Mesenchymal stem cell (in vitro differentiated cells and primary cell): ENCODE measurements at regions not wholly inside any gene's neighbourhood (a gene's known extent, or its start where the extent isn't known, plus 50 kb on each side); places are given as distances from the start of the nearest gene placed in this dataset.

Experiments
- DNase-seq: peaks from one replicate; pipeline ENCODE4 v3.0.0-alpha.2; 2013
- H2AFZ ChIP-seq: one replicate; pipeline ENCODE4 v1.6.1; 2013; ENCODE audit warnings: low read depth, mild to moderate bottlenecking, control low read depth, inconsistent platforms, low read length, moderate library complexity
- H2AK5ac ChIP-seq: 2 replicates; pipeline ENCODE4 v1.6.1; 2013; ENCODE audit warnings: low read length, moderate library complexity, mild to moderate bottlenecking, inconsistent platforms; ENCODE audit not compliant: severe bottlenecking
- H2BK120ac ChIP-seq: one replicate; pipeline ENCODE4 v1.6.1; 2013; ENCODE audit warnings: low read depth, mild to moderate bottlenecking, inconsistent platforms, low read length, moderate library complexity
- H2BK12ac ChIP-seq, 2 experiments: one replicate each; pipeline ENCODE4 v1.6.1; 2013; ENCODE audit warnings: inconsistent platforms in 2 of 2, low read length in 2 of 2, mild to moderate bottlenecking in 2 of 2, moderate library complexity in 2 of 2, control low read depth in 1 of 2
- H2BK15ac ChIP-seq: one replicate; pipeline ENCODE4 v1.6.1; 2013; ENCODE audit warnings: mild to moderate bottlenecking, low read depth, inconsistent platforms; ENCODE audit not compliant: poor library complexity, severe bottlenecking
- H2BK5ac ChIP-seq: 2 replicates; pipeline ENCODE4 v1.6.1; 2013; ENCODE audit warnings: low read depth, mild to moderate bottlenecking, low read length, control low read depth, inconsistent platforms; ENCODE audit not compliant: poor library complexity, severe bottlenecking
- H3K14ac ChIP-seq, 2 experiments: one replicate each; pipeline ENCODE4 v1.6.1; 2013; ENCODE audit warnings: inconsistent platforms in 2 of 2, low read length in 2 of 2, control low read depth in 1 of 2, mild to moderate bottlenecking in 1 of 2, moderate library complexity in 1 of 2
- H3K18ac ChIP-seq, 2 experiments: one replicate each; pipeline ENCODE4 v1.6.1; 2013; ENCODE audit warnings: inconsistent platforms in 2 of 2, low read length in 2 of 2, control low read depth in 1 of 2, low read depth in 1 of 2, mild to moderate bottlenecking in 1 of 2
- H3K23ac ChIP-seq, 2 experiments: one replicate each; pipeline ENCODE4 v1.6.1; 2013; ENCODE audit warnings: inconsistent platforms in 2 of 2, low read length in 2 of 2, mild to moderate bottlenecking in 2 of 2, moderate library complexity in 2 of 2, control low read depth in 1 of 2
- H3K27ac ChIP-seq: 2 replicates; pipeline ENCODE4 v1.5.1; 2013; ENCODE audit warnings: mild to moderate bottlenecking, moderate library complexity, low read length, control low read depth, inconsistent platforms; ENCODE audit not compliant: poor library complexity, severe bottlenecking
- H3K27me3 ChIP-seq, 2 experiments: 2 replicates each; pipeline versions ENCODE4 v1.6.1 to v1.7.0; 2013; ENCODE audit warnings: low read length in 2 of 2, mild to moderate bottlenecking in 2 of 2, moderate library complexity in 2 of 2, control low read depth in 1 of 2, inconsistent platforms in 1 of 2; ENCODE audit not compliant: control insufficient read depth in 1 of 2, insufficient read depth in 1 of 2
- H3K36me3 ChIP-seq, 2 experiments: 2 replicates each; pipeline versions ENCODE4 v1.6.1 to v1.7.0; 2013; ENCODE audit warnings: low read length in 2 of 2, control low read depth in 1 of 2, inconsistent platforms in 1 of 2, low read depth in 1 of 2, mild to moderate bottlenecking in 1 of 2; ENCODE audit not compliant: insufficient read depth in 2 of 2, control insufficient read depth in 1 of 2
- H3K4ac ChIP-seq, 2 experiments: one replicate each; pipeline ENCODE4 v1.6.1; 2013; ENCODE audit warnings: inconsistent platforms in 2 of 2, low read length in 2 of 2, mild to moderate bottlenecking in 2 of 2, moderate library complexity in 2 of 2, control low read depth in 1 of 2, low read depth in 1 of 2
- H3K4me1 ChIP-seq: 2 replicates; pipeline ENCODE4 v1.6.1; 2013; ENCODE audit warnings: low read depth, low read length, control low read depth; ENCODE audit not compliant: control insufficient read depth, insufficient read depth
- H3K4me2 ChIP-seq: 2 replicates; pipeline ENCODE4 v1.6.1; 2013; ENCODE audit warnings: low read length, mild to moderate bottlenecking, inconsistent platforms; ENCODE audit not compliant: poor library complexity, severe bottlenecking
- H3K4me3 ChIP-seq, 2 experiments: 2 replicates each; pipeline versions ENCODE4 v1.5.1 to v1.7.0; 2013; ENCODE audit warnings: low read length in 2 of 2, mild to moderate bottlenecking in 2 of 2, control low read depth in 1 of 2, low read depth in 1 of 2; ENCODE audit not compliant: insufficient read depth in 1 of 2
- H3K79me1 ChIP-seq: replicated peaks from 2 replicates; pipeline ENCODE4 v1.6.1; 2013; ENCODE audit warnings: mild to moderate bottlenecking, control low read depth, low read length, inconsistent platforms; ENCODE audit not compliant: poor library complexity, severe bottlenecking
- H3K9ac ChIP-seq: 2 replicates; pipeline ENCODE4 v1.7.0; 2013; ENCODE audit warnings: mild to moderate bottlenecking, low read length, moderate library complexity
- H3K9me3 ChIP-seq: 2 replicates; pipeline ENCODE4 v1.7.0; 2013; ENCODE audit warnings: mild to moderate bottlenecking, low read length; ENCODE audit not compliant: control insufficient read depth
- H4K8ac ChIP-seq: one replicate; pipeline ENCODE4 v1.6.1; 2013; ENCODE audit warnings: inconsistent platforms, mild to moderate bottlenecking, low read length, moderate library complexity
- H4K91ac ChIP-seq: one replicate; pipeline ENCODE4 v1.6.1; 2013; ENCODE audit warnings: mild to moderate bottlenecking, low read length, inconsistent platforms
- WGBS: methylation state at CpG from one replicate; pipeline ENCODE4 v1.1.7; 2013; ENCODE audit warnings: mixed read lengths; 5-methylcytosine and 5-hydroxymethylcytosine counted together

DNA sequence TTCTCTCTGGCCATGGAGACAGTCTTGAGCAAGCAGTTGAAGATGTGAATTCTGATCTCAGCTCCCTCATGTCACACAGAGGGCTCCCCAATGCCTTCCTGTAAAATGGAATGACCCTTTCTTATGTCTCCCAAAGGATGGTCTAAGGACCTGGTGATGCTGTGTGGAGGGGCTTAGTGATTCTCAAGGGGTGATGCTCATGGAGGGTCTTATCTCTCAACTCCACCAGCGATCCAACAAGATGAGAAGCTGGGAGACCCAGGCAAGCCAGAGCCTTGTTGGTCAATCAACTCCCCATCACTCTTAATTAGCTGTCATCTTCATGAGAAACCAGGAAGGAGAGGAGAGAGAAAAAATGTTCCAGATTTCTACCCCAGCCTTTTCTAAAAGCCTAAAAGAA is 78.0 kb upstream of the SORCS3 start:
- Histone ChIP-seq H4K8ac (no peak overlapping the region), H3K9ac (no peak overlapping the region), H2BK12ac (no peak overlapping the region), H3K23ac (no peak overlapping the region), H4K91ac (no peak overlapping the region), H2AK5ac (no peak overlapping the region), H2BK5ac (no peak overlapping the region), H3K27me3 (peaks cover 0 to 6% of the 10 kb centered on the region in 2 experiments), H2BK120ac (no peak overlapping the region), H3K9me3 (peaks cover 12% of the 10 kb centered on the region), H3K4ac (no peak overlapping the region), H3K14ac (no peak overlapping the region), H3K36me3 (no peaks in the 10 kb centered on the region), H3K79me1 (no peaks in the 10 kb centered on the region), H3K27ac (no peak overlapping the region), H3K18ac (no peak overlapping the region), H3K4me1 (no peaks in the 10 kb centered on the region), H2AFZ (no peak overlapping the region), H2BK15ac (no peak overlapping the region), H3K4me3 (no peak overlapping the region), H3K4me2 (no peak overlapping the region)
- no peak for DNase-seq
- no CpG with 5 or more reads among the region's 1 CpG for WGBS

DNA sequence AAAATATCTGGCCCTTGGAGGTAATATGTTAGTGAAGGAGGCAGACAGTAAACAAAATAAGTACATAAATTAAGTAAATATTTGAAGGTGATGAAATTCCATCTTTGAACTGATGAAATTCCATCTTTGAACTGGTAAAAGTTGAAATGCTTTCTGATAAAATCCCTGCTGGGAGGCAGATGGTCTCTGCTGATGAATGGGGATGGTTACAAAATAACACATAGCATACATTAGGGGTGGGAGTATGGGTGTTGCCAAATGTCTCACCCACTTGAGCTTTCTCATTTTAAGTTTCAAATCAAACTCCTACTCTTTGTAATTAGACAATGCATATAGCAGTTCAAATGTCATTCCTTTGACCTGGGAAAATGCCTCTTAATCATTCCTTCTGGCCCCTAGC is 77.5 kb upstream of the SORCS3 start:
- Histone ChIP-seq H3K27me3 (peaks cover 0 to 6% of the 10 kb centered on the region in 2 experiments), H4K8ac (no peak overlapping the region), H4K91ac (no peak overlapping the region), H2BK5ac (no peak overlapping the region), H3K23ac (no peak overlapping the region), H3K79me1 (no peaks in the 10 kb centered on the region), H2BK120ac (no peak overlapping the region), H3K9ac (no peak overlapping the region), H2AFZ (no peak overlapping the region), H3K4me1 (no peaks in the 10 kb centered on the region), H3K4me2 (no peak overlapping the region), H2BK12ac (no peak overlapping the region), H3K18ac (no peak overlapping the region), H3K4ac (no peak overlapping the region), H2AK5ac (no peak overlapping the region), H3K36me3 (no peaks in the 10 kb centered on the region), H3K14ac (no peak overlapping the region), H2BK15ac (no peak overlapping the region), H3K4me3 (no peak overlapping the region), H3K27ac (no peak overlapping the region), H3K9me3 (peaks cover 17% of the 10 kb centered on the region)
- DNase-seq: no peak

DNA sequence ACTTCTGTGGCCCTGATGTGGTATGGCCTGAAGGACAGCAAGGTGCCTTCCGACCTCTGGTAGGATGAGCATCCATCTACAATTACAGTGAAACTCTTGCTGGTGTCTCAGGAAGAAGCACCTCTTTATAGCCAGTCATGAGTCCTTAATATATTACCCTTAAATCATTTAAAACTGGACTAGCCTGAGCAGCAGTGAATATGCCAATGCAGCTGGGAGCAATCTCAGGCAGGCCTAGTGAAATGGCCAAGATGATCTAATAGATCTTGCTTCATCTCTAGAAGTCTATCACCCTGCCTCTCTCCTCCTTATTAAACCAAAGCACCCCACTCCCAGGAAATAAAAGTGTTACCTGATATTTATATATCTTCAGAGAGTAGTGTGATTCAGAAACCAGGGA is 66.7 kb upstream of the SORCS3 start:
- no peak overlapping the region for H3K4me2 ChIP-seq
- no peak overlapping the region for H3K14ac ChIP-seq
- no peak for DNase-seq
- H3K9ac ChIP-seq: no peak overlapping the region
- H3K18ac ChIP-seq: no peak overlapping the region
- no peak overlapping the region for H2BK120ac ChIP-seq
- no peak overlapping the region for H3K4me3 ChIP-seq
- no peak overlapping the region for H2BK12ac ChIP-seq
- H2AK5ac ChIP-seq: no peak overlapping the region
- H2BK5ac ChIP-seq: no peak overlapping the region
- peaks cover 0 to 10% of the 10 kb centered on the region in 2 experiments for H3K27me3 ChIP-seq
- H3K36me3 ChIP-seq: no peaks in the 10 kb centered on the region
- no peak overlapping the region for H4K91ac ChIP-seq
- peaks cover 26% of the 10 kb centered on the region for H3K9me3 ChIP-seq
- no peak overlapping the region for H3K4ac ChIP-seq
- no peak overlapping the region for H2BK15ac ChIP-seq
- no peak overlapping the region for H2AFZ ChIP-seq
- no peaks in the 10 kb centered on the region for H3K4me1 ChIP-seq
- 76% methylated on average over 1 of the region's 1 CpG for WGBS
- no peaks in the 10 kb centered on the region for H3K79me1 ChIP-seq
- H3K27ac ChIP-seq: no peak overlapping the region
- no peak overlapping the region for H4K8ac ChIP-seq
- no peak overlapping the region for H3K23ac ChIP-seq

DNA sequence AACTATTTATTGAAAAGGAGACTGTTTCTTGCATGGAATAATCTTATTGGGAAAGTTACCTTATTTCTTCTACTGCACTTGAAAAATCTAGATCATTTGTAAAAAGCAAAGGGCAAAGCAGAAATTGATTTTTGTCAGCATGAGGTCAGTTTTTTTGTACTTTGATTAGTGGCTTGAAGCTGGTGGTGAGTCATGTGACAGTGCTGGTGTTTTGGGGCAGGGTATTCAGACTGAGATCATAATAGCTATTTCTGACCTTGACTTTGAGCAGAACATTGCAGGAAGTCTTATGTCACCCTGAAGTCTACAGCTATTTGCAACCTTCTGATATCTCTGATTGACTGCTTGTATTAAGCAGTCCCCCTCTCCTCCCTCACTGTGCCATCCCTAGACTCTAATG is 66.3 kb upstream of the SORCS3 start:
- H2AK5ac ChIP-seq: no peak overlapping the region
- no peaks in the 10 kb centered on the region for H3K36me3 ChIP-seq
- peaks cover 0 to 10% of the 10 kb centered on the region in 2 experiments for H3K27me3 ChIP-seq
- no peak overlapping the region for H3K4me3 ChIP-seq
- no peak overlapping the region for H3K18ac ChIP-seq
- H2BK120ac ChIP-seq: no peak overlapping the region
- no peak overlapping the region for H2BK15ac ChIP-seq
- H3K79me1 ChIP-seq: no peaks in the 10 kb centered on the region
- no peak overlapping the region for H4K91ac ChIP-seq
- H2AFZ ChIP-seq: no peak overlapping the region
- H2BK12ac ChIP-seq: no peak overlapping the region
- H3K27ac ChIP-seq: no peak overlapping the region
- H3K9me3 ChIP-seq: peaks cover 22% of the 10 kb centered on the region
- H3K23ac ChIP-seq: no peak overlapping the region
- H4K8ac ChIP-seq: no peak overlapping the region
- DNase-seq: no peak
- H3K4ac ChIP-seq: no peak overlapping the region
- H2BK5ac ChIP-seq: no peak overlapping the region
- H3K9ac ChIP-seq: no peak overlapping the region
- no peak overlapping the region for H3K4me2 ChIP-seq
- no peaks in the 10 kb centered on the region for H3K4me1 ChIP-seq
- H3K14ac ChIP-seq: no peak overlapping the region
